ENCODE measurements at regions not wholly inside any gene's neighbourhood (a gene's known extent, or its start where the extent isn't known, plus 50 kb on each side); places are given as distances from the start of the nearest gene placed in this dataset.
"Not testable (repeated sequence)": the region's sequence is repeated elsewhere in the genome, so short reads cannot be mapped to it uniquely, and the experiment has no call there.

DNA sequence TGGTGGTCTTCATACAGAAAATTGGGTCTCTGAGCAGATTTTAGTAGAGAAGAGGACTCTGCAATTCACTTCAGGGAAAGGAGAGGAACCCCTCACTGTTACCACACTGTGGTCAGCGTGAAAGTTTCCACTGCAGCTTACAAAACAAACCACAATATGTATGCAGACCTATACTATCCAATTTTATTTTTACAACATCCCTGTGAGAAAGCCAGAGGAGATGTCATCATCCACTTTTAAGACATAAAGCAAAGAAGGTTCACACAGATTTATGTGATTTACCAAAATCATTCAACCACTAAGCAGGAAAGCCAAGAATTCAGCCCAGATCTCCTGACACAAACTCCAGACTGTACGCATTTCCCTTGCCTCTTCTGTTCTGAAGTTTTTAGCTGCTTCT lies 442.4 kb downstream of the FRK start:
- no peak for DNase-seq

DNA sequence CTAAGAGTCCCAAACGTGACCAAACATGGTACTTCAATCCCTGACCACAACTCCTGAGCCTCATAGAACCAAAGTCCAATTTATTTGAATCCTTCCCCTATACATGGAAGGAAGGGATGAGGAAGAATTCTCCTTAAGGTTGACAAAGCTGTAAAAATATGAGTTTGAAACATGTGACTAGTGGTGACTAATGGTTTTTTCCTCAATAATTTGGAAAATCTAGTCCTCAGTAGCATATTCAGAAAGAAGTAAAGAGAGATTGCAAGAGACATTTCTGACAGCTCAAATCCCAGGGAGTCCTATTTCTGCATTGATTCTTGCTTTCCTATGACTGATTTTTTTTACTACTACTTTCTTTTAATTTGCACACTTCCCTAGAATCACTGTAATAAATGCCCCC lies 443.7 kb downstream of the FRK start:
- no peak for DNase-seq

DNA sequence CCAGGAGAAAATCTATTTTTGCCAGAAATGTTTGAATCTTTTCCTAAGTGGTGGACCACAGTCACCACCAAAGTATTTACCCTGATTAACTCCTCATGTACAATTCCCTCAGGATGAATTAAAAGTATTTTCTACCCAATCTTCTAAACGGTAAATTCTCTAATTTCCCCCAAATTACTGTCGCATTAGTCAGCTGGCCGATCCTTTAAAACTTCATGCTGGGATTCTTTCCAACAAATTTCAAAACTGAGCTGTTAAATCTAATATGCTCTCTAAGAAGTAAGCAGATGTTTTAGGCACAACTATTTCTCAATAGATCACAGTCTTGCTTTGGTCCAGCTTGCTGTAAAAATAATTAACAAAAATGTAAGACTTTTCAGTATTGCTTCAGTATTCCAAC lies 447.2 kb downstream of the FRK start:
- DNase-seq: no peak

DNA sequence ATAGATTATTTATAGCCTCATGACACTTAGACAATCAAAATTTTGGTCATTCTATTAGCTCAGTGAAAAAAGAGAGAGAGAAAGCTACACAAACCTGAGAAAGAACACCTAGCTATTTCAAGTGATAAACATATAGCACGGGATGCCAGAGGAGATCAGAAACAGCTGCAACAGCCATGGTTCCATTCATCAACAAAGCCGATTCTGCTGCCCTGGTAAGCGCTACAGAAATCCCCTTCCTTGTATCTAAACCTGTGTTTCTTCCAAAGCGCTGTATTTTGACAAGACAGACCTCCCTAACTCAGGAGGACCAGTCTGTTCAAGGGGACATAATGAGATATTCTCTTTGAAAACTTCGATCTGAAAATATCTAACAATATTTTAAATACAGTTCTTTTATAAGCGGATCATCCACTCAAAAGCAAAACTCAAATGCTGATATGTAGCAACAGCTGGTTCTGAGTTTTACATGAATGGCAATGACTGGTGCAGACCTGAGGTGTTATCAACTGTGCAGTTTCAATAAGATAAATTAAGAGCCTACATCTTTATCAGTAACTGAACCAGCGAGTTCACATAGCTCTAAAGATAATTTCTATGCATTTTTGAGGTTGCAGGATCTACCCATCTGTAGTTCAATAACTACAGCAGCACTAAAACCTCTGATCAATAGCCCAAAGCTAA lies 447.8 kb downstream of the FRK start:
- DNase-seq: peak; percentile 4

DNA sequence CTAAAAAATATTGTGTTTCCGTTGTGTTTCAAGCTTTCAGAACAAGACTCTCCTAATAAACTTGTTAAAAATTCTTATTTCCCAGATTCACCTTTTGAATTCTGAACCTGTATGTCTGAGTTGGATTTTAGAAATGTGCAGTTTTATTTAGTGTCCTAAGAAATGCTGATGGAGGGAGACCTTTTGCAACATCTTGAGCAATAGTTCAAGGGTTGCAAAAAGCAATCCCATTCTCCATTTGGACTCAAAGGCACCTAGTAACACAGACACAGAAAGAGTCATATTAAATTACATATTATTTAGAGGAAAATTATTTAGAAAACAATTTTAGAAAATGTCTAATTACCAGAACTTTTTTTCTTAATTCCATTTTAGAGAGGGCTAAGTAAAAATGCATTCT lies 448.5 kb downstream of the FRK start:
- no peak for DNase-seq

DNA sequence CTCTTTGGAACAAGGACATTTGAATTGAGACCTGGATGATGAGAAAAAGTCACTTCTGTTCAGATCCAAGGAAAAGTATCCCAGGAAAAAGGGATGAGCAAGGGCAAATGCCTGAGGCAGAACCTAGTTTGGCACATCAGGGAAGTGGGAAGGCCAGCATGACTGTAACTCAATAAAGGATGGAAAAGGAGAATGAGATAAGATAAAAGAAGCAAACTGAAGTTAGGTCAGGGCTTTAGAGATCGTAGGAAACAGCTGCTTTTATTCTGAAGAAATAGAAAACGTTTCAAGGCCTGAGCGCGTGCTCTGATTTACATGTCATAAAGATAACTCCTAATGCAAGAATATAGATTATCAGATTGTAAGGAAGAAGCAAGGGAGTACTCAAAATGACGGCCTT lies 450.0 kb downstream of the FRK start:
- DNase-seq: no peak

DNA sequence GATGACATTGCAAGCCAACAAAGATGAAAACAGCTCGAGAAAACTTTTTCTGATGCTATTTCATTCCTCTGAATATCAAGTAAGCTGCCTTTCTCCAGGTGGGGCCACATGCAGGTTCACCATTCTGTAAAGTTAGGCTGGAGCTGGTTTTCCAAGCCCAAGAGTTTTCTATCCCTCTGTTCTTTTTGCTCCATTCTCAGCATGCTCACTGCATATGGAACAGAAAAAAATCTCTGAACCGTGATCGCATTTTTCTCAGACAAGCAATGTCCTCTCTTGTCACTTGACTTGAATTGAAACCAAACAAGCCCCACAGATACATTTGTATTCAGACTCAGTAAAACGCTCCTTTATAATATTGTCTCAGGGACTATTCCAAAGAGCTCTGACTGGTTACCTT lies 451.6 kb downstream of the FRK start:
- no peak for DNase-seq

DNA sequence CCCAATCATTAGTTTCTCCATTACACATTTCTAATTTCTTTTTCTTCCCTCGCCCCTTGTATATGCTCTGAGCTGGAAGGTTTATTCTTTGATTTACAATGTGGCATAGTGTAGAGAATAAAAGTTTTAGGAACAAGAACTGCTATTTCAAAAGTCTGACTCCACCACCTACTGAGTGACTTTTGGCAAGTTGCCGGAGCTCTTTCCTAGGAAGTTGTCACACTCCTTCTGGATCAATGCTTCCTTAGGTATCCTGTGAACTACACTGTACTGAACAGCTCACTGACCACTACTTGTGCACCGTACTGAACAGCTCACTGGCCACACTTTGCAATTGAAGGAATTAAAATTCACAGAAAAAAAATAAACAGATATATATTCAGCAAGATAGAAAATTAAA lies 458.2 kb downstream of the FRK start:
- no peak for DNase-seq

DNA sequence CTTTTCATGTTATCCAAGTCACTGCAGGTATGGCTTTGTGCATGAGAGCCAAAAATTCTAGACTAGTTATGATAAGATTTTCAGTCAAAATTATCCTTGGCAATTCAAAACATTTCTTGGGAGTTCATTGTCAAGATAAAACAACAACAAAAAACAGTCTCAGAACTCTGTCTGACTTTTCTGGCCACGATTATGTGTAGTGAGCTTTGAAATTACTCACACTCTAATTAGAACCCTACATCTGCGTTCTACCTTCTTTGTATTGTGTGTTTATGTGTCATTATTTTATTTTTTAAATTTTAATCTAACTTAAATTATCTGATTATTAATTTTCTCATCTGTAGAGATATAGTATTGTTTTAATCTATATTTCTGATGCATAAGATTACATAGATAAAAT lies 459.2 kb downstream of the FRK start:
- DNase-seq: no peak

DNA sequence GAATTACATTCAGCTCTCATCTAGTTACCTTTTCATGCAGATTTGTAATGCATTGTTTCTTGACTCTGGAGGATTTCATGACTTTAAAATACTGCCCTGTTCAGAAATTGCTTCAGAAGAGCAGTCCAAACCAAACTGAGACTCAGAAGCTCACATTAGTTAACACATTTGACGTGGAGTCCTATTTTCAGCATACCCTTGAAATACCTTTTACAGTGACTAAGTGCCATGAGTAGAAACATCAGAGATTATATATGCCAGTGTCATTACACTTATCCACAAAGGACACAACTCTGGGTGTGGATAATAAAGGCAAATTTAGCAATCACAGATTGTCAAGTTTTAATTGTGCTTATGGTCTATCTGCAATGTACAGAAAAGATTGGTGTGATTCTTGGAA lies 459.6 kb downstream of the FRK start:
- DNase-seq: no peak

DNA sequence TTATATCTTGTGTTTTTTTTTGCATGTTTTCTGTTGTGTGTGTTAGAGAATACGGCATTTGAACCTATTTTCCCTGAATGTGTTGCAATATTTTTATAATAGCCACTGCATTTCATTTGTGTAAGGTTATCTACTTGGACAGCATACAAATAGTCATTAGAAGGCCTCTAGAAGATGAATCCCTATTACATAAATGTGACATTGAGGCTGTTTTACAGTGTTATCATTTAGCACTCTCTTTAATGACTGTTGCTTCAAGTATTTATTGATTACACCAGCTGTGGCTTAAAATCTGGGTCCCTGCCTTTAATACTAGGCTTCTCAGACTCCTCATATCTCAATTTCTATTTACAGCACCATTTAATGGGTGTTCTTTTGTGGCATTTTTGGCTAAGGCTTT lies 465.8 kb downstream of the FRK start:
- no peak for DNase-seq

DNA sequence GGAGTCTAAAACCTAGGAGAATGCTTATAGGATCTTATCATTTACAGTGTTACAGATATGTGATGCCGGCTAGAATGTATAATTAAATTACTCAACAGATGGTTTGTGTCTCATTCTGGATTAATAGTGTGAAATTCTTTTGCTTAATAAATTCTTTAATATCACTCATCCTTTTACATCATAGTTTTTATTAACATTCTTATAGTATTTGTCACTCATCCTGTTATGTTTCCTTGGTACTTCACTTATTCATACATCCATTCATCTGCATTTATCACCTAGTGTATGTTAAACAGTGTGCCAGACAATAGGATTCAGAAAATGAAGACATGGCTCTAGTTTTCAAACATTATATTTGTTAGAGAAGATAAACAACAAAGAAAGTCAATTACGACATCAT lies 468.7 kb downstream of the FRK start:
- DNase-seq: no peak

DNA sequence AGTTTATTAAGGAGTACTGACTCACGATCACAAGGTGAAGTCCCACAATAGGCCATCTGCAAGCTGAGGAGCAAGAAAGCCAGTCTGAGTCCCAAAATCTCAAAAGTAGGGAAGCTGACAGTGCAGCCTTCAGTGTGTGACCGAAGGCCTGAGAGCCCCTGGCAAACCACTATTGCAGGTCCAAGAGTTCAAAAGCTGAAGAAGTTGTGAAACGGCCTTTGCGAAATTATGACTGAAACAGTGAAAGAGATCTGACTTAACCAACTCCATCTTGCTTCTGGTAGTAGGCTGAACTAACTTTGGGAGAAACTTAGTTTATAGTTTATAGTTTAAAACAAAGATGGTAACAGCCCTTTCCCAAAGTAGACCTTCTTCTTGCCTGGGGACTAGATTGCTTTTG lies 471.6 kb downstream of the FRK start:
- not testable (repeated sequence) for DNase-seq

DNA sequence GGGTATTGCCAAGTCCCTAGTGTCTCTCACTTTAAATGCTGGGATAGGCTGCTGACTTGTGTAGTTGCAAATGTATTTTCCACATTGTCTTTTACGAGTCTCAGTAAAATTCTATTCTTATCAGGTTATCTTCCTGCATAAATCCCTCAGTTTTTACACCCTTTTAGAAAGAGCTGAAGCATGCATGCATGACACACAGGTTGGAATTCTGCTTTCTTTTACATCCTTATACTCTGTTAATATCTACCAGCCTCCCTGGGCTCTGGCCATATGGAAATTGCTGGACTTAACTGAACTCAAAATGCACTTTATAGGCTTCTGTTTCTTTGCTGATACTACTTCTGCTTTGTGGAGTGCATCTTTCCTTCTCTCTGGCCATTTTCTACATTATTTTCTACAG lies 477.4 kb downstream of the FRK start:
- DNase-seq: no peak

DNA sequence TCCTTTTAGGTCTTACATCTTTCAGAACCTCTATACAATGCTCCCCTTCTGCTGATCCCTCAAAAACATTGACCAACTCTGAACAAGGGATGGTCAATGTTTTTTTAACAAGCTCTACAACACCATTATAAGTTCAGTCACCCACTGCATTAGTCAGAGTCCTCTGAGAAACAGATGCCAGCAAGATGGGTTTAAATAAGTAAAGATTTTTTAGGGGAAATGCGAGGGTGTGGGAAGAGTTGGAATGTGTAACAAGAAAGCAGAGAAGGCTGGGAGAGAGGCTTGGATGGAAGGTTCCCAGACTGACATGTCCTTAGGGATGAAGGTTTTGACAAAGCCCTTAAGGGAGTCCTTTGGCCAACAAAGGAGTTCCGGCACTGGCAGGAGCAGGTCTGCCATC lies 478.3 kb downstream of the FRK start:
- no peak for DNase-seq

DNA sequence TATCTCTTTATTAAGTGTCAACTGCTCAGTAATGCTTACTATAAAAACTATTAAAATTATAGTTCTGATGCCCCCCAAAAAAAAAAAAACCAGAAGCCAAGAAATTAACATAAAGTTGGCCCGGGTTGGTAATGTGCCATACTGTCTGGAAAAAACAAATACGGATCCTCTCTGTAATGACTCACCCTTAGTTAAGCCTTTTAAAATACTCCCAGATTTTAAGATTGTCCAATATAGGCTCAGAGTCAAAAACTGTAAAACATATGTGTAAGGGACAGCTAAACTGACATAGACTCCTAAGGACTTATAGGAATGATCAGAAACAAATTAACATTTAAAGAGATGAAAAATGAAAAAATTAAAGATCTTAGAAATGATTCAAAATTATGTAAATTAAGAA lies 481.1 kb downstream of the FRK start:
- not testable (repeated sequence) for DNase-seq

DNA sequence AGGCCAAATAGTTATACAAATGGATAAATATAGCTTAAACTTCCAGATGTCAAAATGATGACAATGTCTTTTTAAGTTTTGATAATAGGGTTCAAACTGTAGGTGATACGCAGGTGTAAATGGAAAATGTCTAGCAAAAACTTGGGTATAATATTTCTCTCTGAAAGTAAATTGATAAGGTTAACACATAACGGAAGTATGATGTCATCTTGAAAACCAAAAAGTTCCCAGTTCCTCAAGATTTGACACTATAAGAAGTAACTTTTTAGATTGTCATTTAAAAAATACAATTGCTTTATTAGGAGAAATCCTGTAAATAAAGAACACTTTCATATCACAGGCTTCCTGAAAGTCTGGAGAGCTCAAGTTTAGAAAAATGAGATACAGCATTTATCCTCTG lies 483.4 kb downstream of the FRK start:
- no peak for DNase-seq

DNA sequence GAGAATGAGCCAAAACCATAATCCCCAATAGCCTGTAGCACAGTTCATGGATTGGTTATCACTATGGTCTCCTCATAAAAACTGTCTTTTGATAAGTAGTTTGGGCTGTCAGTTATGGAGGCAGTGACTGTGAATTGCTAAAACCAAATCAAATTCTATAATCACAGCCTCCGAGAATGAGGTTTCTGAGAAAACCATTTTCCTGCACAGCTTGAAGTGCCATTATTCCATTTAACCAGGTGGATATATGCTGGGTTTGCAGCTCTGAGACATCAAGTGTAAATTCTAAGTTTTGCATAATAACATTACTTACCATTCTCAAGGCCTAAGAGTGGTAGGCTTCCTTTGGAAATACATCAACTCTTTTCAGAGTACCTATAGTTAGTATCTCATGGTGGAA lies 485.4 kb downstream of the FRK start:
- no peak for DNase-seq

DNA sequence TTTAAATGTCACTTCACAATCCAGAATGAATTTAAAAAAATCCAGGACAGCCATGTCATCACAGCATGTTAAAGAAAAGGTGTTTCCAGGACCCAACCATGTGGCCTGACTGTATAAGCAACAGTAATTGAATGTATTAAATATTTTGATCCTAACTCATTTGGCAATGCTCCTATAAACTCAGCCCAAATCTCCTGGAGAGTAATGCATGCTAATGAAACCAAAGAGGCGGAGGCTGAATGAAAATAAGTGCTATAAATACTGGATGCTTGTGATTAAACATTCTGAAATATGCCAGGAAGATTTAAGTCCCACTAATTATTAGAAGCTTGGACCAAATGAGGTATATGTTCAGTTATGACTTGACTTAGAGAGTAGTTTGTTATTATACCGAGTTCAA lies 486.8 kb downstream of the FRK start:
- no peak for DNase-seq

DNA sequence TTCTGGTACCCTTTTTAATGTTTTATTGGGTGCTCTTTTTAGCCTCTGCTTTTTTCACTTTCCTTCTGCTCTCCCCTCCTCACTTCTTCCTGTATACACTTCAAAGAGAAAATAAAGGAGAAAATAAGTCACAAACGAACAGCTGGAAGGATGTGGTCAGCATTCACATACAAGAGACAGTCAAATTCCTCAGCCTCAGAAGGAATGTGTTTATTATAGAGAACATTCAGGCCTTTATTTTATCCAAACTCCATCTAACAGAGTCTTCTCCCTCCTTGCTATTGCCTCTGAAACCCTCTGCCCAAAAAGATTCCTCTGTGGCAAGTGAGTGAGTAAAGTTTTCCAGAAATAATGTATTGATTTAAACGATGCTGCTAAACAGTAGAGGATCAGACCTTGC lies 490.4 kb downstream of the FRK start:
- DNase-seq: no peak

DNA sequence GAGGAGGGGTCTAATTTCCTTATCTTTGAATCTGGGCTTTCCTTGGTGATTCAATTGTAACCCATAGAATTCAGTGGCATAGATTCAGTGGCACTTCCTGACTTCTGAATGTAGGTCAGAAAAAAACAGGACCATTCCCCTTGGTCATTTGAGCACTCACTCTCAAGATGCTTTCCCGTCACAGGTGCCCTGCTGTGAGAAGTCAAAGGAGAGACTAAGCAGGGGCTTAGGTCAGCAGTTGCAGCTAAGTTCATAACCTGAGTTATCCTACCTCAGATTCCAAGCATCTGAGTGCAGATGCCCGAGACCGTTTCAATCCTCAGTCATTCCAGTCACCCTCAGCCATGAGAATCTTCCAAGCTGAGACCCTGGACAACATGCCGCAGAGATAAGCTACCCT lies 506.6 kb downstream of the FRK start:
- DNase-seq: no peak

DNA sequence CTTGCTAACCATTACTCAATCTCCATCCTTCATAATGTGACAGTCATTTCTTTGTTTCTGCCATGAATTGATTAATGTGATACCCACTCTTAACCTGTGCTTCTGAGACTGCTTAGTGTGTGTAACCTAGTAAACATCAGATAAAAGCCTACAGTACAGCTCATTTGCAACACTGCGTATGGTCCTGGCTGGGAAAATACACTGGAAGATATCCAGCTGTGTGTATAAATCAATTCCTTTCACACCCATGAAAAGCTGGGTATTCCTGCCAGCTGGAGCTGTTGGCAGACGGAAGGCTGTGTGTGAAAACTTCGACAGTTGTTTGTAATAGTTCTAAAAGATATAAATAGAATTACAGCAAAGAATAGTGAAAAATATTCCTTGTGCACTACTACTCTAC lies 509.2 kb downstream of the FRK start:
- no peak for DNase-seq

DNA sequence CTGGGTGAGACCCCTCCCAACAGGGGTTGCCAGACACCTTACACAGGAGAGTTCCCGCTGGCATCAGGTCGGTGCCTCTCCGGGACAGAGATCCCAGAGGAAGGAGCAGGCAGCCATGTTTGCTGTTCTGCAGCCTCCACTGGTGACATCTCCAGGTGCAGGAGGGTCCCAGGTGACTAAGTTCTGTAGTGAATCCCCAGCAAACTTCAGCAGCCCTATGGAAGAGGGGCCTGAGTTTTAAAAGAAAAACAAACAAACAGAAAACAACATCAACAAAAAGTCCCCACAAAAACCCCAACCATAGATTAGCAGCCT lies 515.1 kb downstream of the FRK start:
- DNase-seq: no peak

DNA sequence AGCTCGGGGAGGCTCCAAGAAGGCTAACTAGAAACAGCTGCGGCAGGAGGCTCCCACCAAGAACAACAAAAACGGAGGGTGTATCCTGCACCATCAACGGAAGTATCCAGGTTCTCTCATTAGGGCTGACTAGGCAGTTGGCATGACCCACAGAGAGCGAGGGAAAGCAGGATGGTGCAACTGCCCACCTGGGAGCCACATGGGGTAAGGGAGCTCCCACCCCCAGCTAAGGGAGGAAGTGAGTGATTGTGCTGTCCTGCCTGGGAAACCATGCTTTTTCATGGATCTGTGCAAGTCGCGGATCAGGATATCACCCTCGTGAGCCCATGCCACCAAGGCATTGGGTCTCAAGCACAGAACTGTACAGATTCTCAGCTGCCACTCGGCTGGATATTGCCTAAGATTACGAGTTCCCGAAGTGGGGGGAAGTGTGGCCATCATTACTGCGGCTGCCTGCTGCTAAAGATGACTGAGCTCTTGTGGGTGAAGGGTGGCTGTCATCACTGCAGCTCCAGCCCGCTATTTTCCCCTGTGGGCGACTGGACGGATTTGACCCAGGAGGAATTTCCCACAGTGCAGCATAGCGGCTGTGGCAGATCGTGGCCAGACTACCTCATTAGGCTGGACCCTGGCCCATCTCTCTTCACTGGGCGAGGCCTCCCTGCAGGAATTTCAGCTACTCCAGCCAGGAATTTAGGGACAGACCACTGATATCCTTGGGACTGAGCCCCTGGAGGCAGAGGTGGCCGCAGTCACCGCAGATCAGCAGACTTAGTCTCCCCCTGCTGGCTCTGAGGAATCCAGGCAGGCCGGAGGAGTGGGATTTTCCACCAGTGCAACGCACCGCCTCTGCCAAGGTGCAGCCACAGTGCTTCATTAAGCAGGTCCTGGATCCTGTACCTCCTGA lies 515.7 kb downstream of the FRK start:
- DNase-seq: peak; percentile 20
